WTC11 (cell line): ENCODE measurements at regions not wholly inside any gene's neighbourhood (a gene's known extent, or its start where the extent isn't known, plus 50 kb on each side); places are given as distances from the start of the nearest gene placed in this dataset.

Experiments used
- ATAC-seq: fragments of 200-7000 bp; cut with Tn5 transposase; 2 replicates; pipeline ENCODE4 v1.10.0; 2021; ENCODE audit warnings: mild to moderate bottlenecking, moderate library complexity
- CTCF ChIA-PET: fragments of 300-600 bp; sonication (Branson Sonifier 250); formaldehyde crosslinking; loops from one replicate; lab custom pipeline; 2021; ENCODE audit warnings: antibody characterized with exemption; lab: Charles Lee
- POLR2A ChIA-PET: fragments of 350-600 bp; sonication (Branson Sonifier 250); formaldehyde crosslinking; loops from one replicate; lab custom pipeline; 2021; ENCODE audit warnings: antibody characterized with exemption; lab: Charles Lee
- DNase-seq: peaks from one replicate; pipeline ENCODE4 v3.0.0; 2021; ENCODE audit warnings: low spot score
- H3K27ac Mint-ChIP-seq: 2 replicates; pipeline ENCODE4 v1.8.0; 2021; ENCODE audit warnings: mixed read lengths
- H3K27me3 Mint-ChIP-seq: 2 replicates; pipeline ENCODE4 v1.8.0; 2021; ENCODE audit warnings: low read depth, mild to moderate bottlenecking, moderate library complexity, mixed read lengths
- H3K36me3 Mint-ChIP-seq: 2 replicates; pipeline ENCODE4 v1.8.0; 2021; ENCODE audit warnings: mixed read lengths
- H3K4me1 Mint-ChIP-seq: 2 replicates; pipeline ENCODE4 v1.8.0; 2022; ENCODE audit warnings: mixed read lengths
- H3K4me3 Mint-ChIP-seq: 2 replicates; pipeline ENCODE4 v1.8.0; 2021; ENCODE audit warnings: mild to moderate bottlenecking, moderate library complexity, mixed read lengths
- H3K9me3 Mint-ChIP-seq: 2 replicates; pipeline ENCODE4 v1.8.0; 2021; ENCODE audit warnings: mixed read lengths
- ATF1 ChIP-seq: sonication (generic); formaldehyde crosslinking; IDR thresholded peaks from 2 replicates; pipeline ENCODE4 v1.8.1; 2023; ENCODE audit warnings: mild to moderate bottlenecking, moderate library complexity, missing genetic modification reagents
- E2F4 ChIP-seq: sonication (generic); formaldehyde crosslinking; IDR thresholded peaks from 2 replicates; pipeline ENCODE4 v1.8.1; 2022; ENCODE audit warnings: low read depth, mild to moderate bottlenecking, moderate library complexity, missing genetic modification reagents, borderline replicate concordance
- ERG ChIP-seq: fragments of 250-450 bp; sonication (Bioruptor Pico); IDR thresholded peaks from 2 replicates; pipeline ENCODE4 v1.8.0; 2021; ENCODE audit warnings: mild to moderate bottlenecking
- ETV6 ChIP-seq: sonication (generic); formaldehyde crosslinking; IDR thresholded peaks from 2 replicates; pipeline ENCODE4 v1.8.1; 2022; ENCODE audit warnings: mild to moderate bottlenecking, missing genetic modification reagents
- FOXP1 ChIP-seq: sonication (generic); formaldehyde crosslinking; IDR thresholded peaks from 2 replicates; pipeline ENCODE4 v1.8.0; 2022; ENCODE audit warnings: missing genetic modification reagents, mild to moderate bottlenecking, moderate library complexity, borderline replicate concordance
- FOXP4 ChIP-seq: sonication (generic); formaldehyde crosslinking; IDR thresholded peaks from 2 replicates; pipeline ENCODE4 v1.8.0; 2022; ENCODE audit warnings: mild to moderate bottlenecking, missing genetic modification reagents
- GRHL2 ChIP-seq: fragments of 250-450 bp; sonication (Bioruptor Pico); IDR thresholded peaks from 2 replicates; pipeline ENCODE4 v1.8.0; 2022; ENCODE audit warnings: mild to moderate bottlenecking, moderate library complexity; ENCODE audit not compliant: insufficient replicate concordance, severe bottlenecking
- GTF2I ChIP-seq: fragments of 250-450 bp; sonication (Bioruptor Pico); conservative IDR thresholded peaks from 2 replicates; pipeline ENCODE4 v1.4.0; 2021; ENCODE audit warnings: mild to moderate bottlenecking
- IRF2 ChIP-seq: sonication (generic); formaldehyde crosslinking; IDR thresholded peaks from 2 replicates; pipeline ENCODE4 v1.8.0; 2022; ENCODE audit warnings: low read depth, missing genetic modification reagents, borderline replicate concordance
- JUN ChIP-seq: sonication (generic); formaldehyde crosslinking; IDR thresholded peaks from 2 replicates; pipeline ENCODE4 v1.8.0; 2023; ENCODE audit warnings: mild to moderate bottlenecking, missing genetic modification reagents
- KAT7 ChIP-seq: sonication (generic); formaldehyde crosslinking; IDR thresholded peaks from 2 replicates; pipeline ENCODE4 v1.8.1; 2023; ENCODE audit warnings: missing genetic modification reagents, mild to moderate bottlenecking, borderline replicate concordance
- NFATC4 ChIP-seq: fragments of 250-450 bp; sonication (Bioruptor Pico); IDR thresholded peaks from 2 replicates; pipeline ENCODE4 v1.9.0; 2021; ENCODE audit warnings: mild to moderate bottlenecking
- NFE2L1 ChIP-seq: sonication (generic); formaldehyde crosslinking; IDR thresholded peaks from 2 replicates; pipeline ENCODE4 v1.8.1; 2023; ENCODE audit warnings: missing genetic modification reagents
- OVOL2 ChIP-seq: fragments of 250-450 bp; sonication (Bioruptor Pico); IDR thresholded peaks from 2 replicates; pipeline ENCODE4 v1.9.0; 2021; ENCODE audit warnings: mild to moderate bottlenecking, borderline replicate concordance
- PRRX2 ChIP-seq: fragments of 250-450 bp; sonication (Bioruptor Pico); IDR thresholded peaks from 2 replicates; pipeline ENCODE4 v1.8.0; 2021; ENCODE audit warnings: mild to moderate bottlenecking
- USF1 ChIP-seq: sonication (generic); formaldehyde crosslinking; IDR thresholded peaks from 2 replicates; pipeline ENCODE4 v1.8.0; 2022; ENCODE audit warnings: mild to moderate bottlenecking, missing genetic modification reagents
- ZMAT4 ChIP-seq: fragments of 250-450 bp; sonication (Bioruptor Pico); IDR thresholded peaks from 2 replicates; pipeline ENCODE4 v1.9.0; 2021; ENCODE audit warnings: mild to moderate bottlenecking
- ZNF138 ChIP-seq: sonication (generic); formaldehyde crosslinking; conservative IDR thresholded peaks from 2 replicates; pipeline ENCODE4 v1.8.1; 2022; ENCODE audit warnings: mild to moderate bottlenecking, moderate library complexity, missing genetic modification reagents
- ZNF512 ChIP-seq: sonication (generic); formaldehyde crosslinking; IDR thresholded peaks from 2 replicates; pipeline ENCODE4 v1.8.1; 2022; ENCODE audit warnings: missing genetic modification reagents, borderline replicate concordance
- ZNF532 ChIP-seq: fragments of 250-450 bp; sonication (Bioruptor Pico); IDR thresholded peaks from 2 replicates; pipeline ENCODE4 v1.9.0; 2021; ENCODE audit warnings: mild to moderate bottlenecking, borderline replicate concordance
- ZNF671 ChIP-seq: fragments of 250-450 bp; sonication (Bioruptor Pico); IDR thresholded peaks from 2 replicates; pipeline ENCODE4 v1.8.0; 2021; ENCODE audit warnings: mild to moderate bottlenecking

- no peak for TF ChIP-seq ERG (CRISPR knock-in tag)
- TF ChIP-seq ZMAT4 (CRISPR knock-in tag) = no peak
- TF ChIP-seq ZNF512 (CRISPR knock-in tag) = no peak
- no peak for TF ChIP-seq PRRX2 (CRISPR knock-in tag)
- TF ChIP-seq NFE2L1 (CRISPR knock-in tag) = no peak
- no peak for TF ChIP-seq ETV6 (CRISPR knock-in tag)
- TF ChIP-seq FOXP4 = no peak
- no peak for TF ChIP-seq USF1 (CRISPR knock-in tag)
Measured at GRCh38 chr3:107100573-107100972, 276.7 kb upstream of the CCDC54 start (continued).

- H3K36me3 Mint-ChIP-seq = peaks cover 25% of the 10 kb centered on the region
- DNase-seq = no peak
- no peak overlapping the region for H3K4me3 Mint-ChIP-seq
- ChIA-PET POLR2A (no interaction called here), CTCF (no interaction called here)
- H3K4me1 Mint-ChIP-seq = peaks cover 4% of the 10 kb centered on the region; the same call in 1 of the 2 replicates
- H3K27ac Mint-ChIP-seq = no peak overlapping the region
- TF ChIP-seq GRHL2 (CRISPR knock-in tag) (no peak), OVOL2 (CRISPR knock-in tag) (no peak), NFE2L1 (CRISPR knock-in tag) (no peak), NFATC4 (no peak), ZNF532 (no peak), E2F4 (no peak), ZNF138 (CRISPR knock-in tag) (no peak), FOXP1 (CRISPR knock-in tag) (no peak), PRRX2 (CRISPR knock-in tag) (no peak), ERG (CRISPR knock-in tag) (no peak), ATF1 (CRISPR knock-in tag) (no peak), ZNF671 (CRISPR knock-in tag) (no peak), IRF2 (CRISPR knock-in tag) (no peak), JUN (no peak), GTF2I (CRISPR knock-in tag) (no peak), KAT7 (CRISPR knock-in tag) (no peak)
- no peak for ATAC-seq
- peaks cover 51% of the 10 kb centered on the region for H3K9me3 Mint-ChIP-seq
- H3K27me3 Mint-ChIP-seq = no peaks in the 10 kb centered on the region; the same call in 1 of the 2 replicates
Measured at GRCh38 chr3:107103786-107104185, 273.5 kb upstream of the CCDC54 start.
